ENCODE measurements at regions not wholly inside any gene's neighbourhood (a gene's known extent, or its start where the extent isn't known, plus 50 kb on each side); places are given as distances from the start of the nearest gene placed in this dataset.

DNA sequence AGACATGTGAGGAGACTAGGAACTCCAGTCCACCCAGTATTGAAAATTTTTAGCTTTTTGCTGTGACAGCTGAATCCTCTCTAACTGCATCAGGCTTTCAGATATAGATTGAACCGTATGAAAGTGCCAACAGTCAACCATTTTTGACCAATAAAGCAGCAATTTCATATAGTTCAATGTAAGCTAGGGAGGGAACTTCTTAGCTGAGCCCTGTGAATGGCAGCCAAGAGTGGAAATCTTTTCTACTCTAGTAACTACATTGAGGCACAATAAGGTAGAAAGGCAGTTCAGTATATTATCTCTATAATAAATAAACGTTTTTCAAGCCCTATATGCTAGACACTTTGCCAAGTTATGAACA is 96.3 kb upstream of the TANK start:
- TF ChIP-seq, protein P1, sequence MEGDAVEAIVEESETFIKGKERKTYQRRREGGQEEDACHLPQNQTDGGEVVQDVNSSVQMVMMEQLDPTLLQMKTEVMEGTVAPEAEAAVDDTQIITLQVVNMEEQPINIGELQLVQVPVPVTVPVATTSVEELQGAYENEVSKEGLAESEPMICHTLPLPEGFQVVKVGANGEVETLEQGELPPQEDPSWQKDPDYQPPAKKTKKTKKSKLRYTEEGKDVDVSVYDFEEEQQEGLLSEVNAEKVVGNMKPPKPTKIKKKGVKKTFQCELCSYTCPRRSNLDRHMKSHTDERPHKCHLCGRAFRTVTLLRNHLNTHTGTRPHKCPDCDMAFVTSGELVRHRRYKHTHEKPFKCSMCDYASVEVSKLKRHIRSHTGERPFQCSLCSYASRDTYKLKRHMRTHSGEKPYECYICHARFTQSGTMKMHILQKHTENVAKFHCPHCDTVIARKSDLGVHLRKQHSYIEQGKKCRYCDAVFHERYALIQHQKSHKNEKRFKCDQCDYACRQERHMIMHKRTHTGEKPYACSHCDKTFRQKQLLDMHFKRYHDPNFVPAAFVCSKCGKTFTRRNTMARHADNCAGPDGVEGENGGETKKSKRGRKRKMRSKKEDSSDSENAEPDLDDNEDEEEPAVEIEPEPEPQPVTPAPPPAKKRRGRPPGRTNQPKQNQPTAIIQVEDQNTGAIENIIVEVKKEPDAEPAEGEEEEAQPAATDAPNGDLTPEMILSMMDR (conservative IDR thresholded peaks at IDR 0.05; ENCODE audit: low read depth, low read length) = peak; percentile 32; the same call in 1 of the 2 replicates
- TF ChIP-seq EZH2 (IDR thresholded peaks at IDR 0.05; ENCODE audit: borderline replicate concordance, low read depth, low read length, poor library complexity, severe bottlenecking) = no peak
